Neuronal stem cell (in vitro differentiated cells): ENCODE measurements at regions not wholly inside any gene's neighbourhood (a gene's known extent, or its start where the extent isn't known, plus 50 kb on each side); places are given as distances from the start of the nearest gene placed in this dataset.

ENCODE experiments used
- DNase-seq: peaks from one replicate; pipeline ENCODE4 v3.0.0-alpha.2; 2013; ENCODE audit warnings: low spot score
- H2AFZ ChIP-seq: one replicate; pipeline ENCODE4 v1.6.1; 2013; ENCODE audit warnings: mild to moderate bottlenecking, low read length, inconsistent platforms
- H2AK5ac ChIP-seq: 2 replicates; pipeline ENCODE4 v1.6.1; 2013; ENCODE audit warnings: low read depth, mild to moderate bottlenecking, inconsistent platforms, low read length, moderate library complexity, mixed read lengths
- H2BK120ac ChIP-seq: 2 replicates; pipeline ENCODE4 v1.6.1; 2013; ENCODE audit warnings: low read depth, mild to moderate bottlenecking, inconsistent platforms, low read length, moderate library complexity, mixed read lengths
- H2BK12ac ChIP-seq: one replicate; pipeline ENCODE4 v1.6.1; 2013; ENCODE audit warnings: low read length, inconsistent platforms
- H2BK15ac ChIP-seq: 2 replicates; pipeline ENCODE4 v1.6.1; 2013; ENCODE audit warnings: mild to moderate bottlenecking, low read length, inconsistent platforms, mixed read lengths
- H2BK5ac ChIP-seq: one replicate; pipeline ENCODE4 v1.6.1; 2013; ENCODE audit warnings: inconsistent platforms, mild to moderate bottlenecking, low read length, moderate library complexity
- H3K14ac ChIP-seq: one replicate; pipeline ENCODE4 v1.6.1; 2013; ENCODE audit warnings: low read length, inconsistent platforms
- H3K18ac ChIP-seq: 2 replicates; pipeline ENCODE4 v1.6.1; 2013; ENCODE audit warnings: low read length, inconsistent platforms
- H3K23ac ChIP-seq: 2 replicates; pipeline ENCODE4 v1.6.1; 2013; ENCODE audit warnings: low read depth, mild to moderate bottlenecking, mixed read lengths, low read length, inconsistent platforms; ENCODE audit not compliant: poor library complexity
- H3K27ac ChIP-seq: replicated peaks from 3 replicates; pipeline ENCODE4 v1.5.1; 2013; ENCODE audit warnings: low read length, inconsistent platforms
- H3K27me3 ChIP-seq, 3 experiments: 2 replicates each; pipeline ENCODE4 v1.6.1; 2013; ENCODE audit warnings: low read length in 3 of 3, mild to moderate bottlenecking in 2 of 3, inconsistent platforms in 1 of 3, low read depth in 1 of 3, mixed read lengths in 1 of 3, moderate library complexity in 1 of 3; ENCODE audit not compliant: control insufficient read depth in 3 of 3, insufficient read depth in 3 of 3
- H3K36me3 ChIP-seq, 2 donors: replicated peaks in 1 of 2; 2 replicates each; pipeline ENCODE4 v1.6.1; 2013; ENCODE audit warnings: low read length in 2 of 2; ENCODE audit not compliant: control insufficient read depth in 2 of 2, insufficient read depth in 2 of 2
- H3K4ac ChIP-seq: 2 replicates; pipeline ENCODE4 v1.6.1; 2013; ENCODE audit warnings: inconsistent platforms, mild to moderate bottlenecking, low read length, moderate library complexity
- H3K4me1 ChIP-seq, 2 donors: 1 replicate in 1 of 2; 2 replicates in 1 of 2; pipeline ENCODE4 v1.6.1; 2013; ENCODE audit warnings: low read length in 2 of 2, low read depth in 1 of 2; ENCODE audit not compliant: control insufficient read depth in 2 of 2, insufficient read depth in 1 of 2
- H3K4me2 ChIP-seq: one replicate; pipeline ENCODE4 v1.6.1; 2013; ENCODE audit warnings: mild to moderate bottlenecking, low read length, inconsistent platforms; ENCODE audit not compliant: insufficient read depth, poor library complexity, severe bottlenecking
- H3K4me3 ChIP-seq, 2 donors: 2 replicates each; pipeline ENCODE4 v1.5.1; 2013; ENCODE audit warnings: low read length in 2 of 2, mild to moderate bottlenecking in 2 of 2, inconsistent platforms in 1 of 2, moderate library complexity in 1 of 2
- H3K79me1 ChIP-seq: one replicate; pipeline ENCODE4 v1.6.1; 2013; ENCODE audit warnings: low read depth, mild to moderate bottlenecking, inconsistent platforms, low read length, moderate library complexity
- H3K9ac ChIP-seq: one replicate; pipeline ENCODE4 v1.6.1; 2013; ENCODE audit warnings: mild to moderate bottlenecking, low read depth, low read length, inconsistent platforms; ENCODE audit not compliant: poor library complexity
- H3K9me3 ChIP-seq, 2 donors: replicated peaks in 1 of 2; 2 replicates each; pipeline versions ENCODE3 to v1.6.1; 2013; ENCODE audit warnings: low read length in 2 of 2, mild to moderate bottlenecking in 2 of 2, inconsistent platforms in 1 of 2, low read depth in 1 of 2, mixed read lengths in 1 of 2, moderate library complexity in 1 of 2; ENCODE audit not compliant: control insufficient read depth in 2 of 2, insufficient read depth in 1 of 2
- H4K8ac ChIP-seq: one replicate; pipeline ENCODE4 v1.6.1; 2013; ENCODE audit warnings: low read depth, mild to moderate bottlenecking, inconsistent platforms, low read length, moderate library complexity
- H4K91ac ChIP-seq: one replicate; pipeline ENCODE4 v1.6.1; 2013; ENCODE audit warnings: low read length, low read depth, mild to moderate bottlenecking, inconsistent platforms; ENCODE audit not compliant: poor library complexity
- WGBS, 2 donors: extraction: QIAGEN DNeasy Blood & Tissue Kit; methylation state at CpG; one replicate each; pipeline ENCODE4 v1.1.7; 2013; ENCODE audit warnings: missing lambda C conversion rate in 2 of 2, mixed read lengths in 1 of 2; ENCODE audit not compliant: insufficient read length in 2 of 2, insufficient replicate concordance in 1 of 2; ENCODE audit errors: extremely low coverage in 2 of 2; 5-methylcytosine and 5-hydroxymethylcytosine counted together

- H3K4ac ChIP-seq: no peak overlapping the region
- no peak overlapping the region for H4K91ac ChIP-seq
- no peaks in the 10 kb centered on the region for H3K9me3 ChIP-seq
- no peak overlapping the region for H3K4me2 ChIP-seq
- no CpG with 5 or more reads among the region's 3 CpGs for WGBS, 2 donors
- H3K14ac ChIP-seq: no peak overlapping the region
- no peak overlapping the region for H3K27ac ChIP-seq
- no peaks in the 10 kb centered on the region for H3K27me3 ChIP-seq
- H2AK5ac ChIP-seq: no peak overlapping the region
- no peak overlapping the region for H3K9ac ChIP-seq
- no peak overlapping the region for H3K4me3 ChIP-seq
- H2BK120ac ChIP-seq: no peak overlapping the region
- no peaks in the 10 kb centered on the region for H3K36me3 ChIP-seq
- no peak overlapping the region for H4K8ac ChIP-seq
- no peak overlapping the region for H2BK5ac ChIP-seq
- H3K79me1 ChIP-seq: no peaks in the 10 kb centered on the region
- H3K4me1 ChIP-seq: peaks cover 4 to 6% of the 10 kb centered on the region in 2 donors
- no peak overlapping the region for H3K23ac ChIP-seq
- no peak overlapping the region for H2BK15ac ChIP-seq
- no peak overlapping the region for H2AFZ ChIP-seq
- H2BK12ac ChIP-seq: no peak overlapping the region
- DNase-seq: no peak
- no peak overlapping the region for H3K18ac ChIP-seq
Observed at GRCh38 chr6:140542863-140543262, 1168.4 kb upstream of the CITED2 start.

GRCh38 chr6:140541288-140541687 lies 1166.8 kb upstream of the CITED2 start:
- no peak overlapping the region for H3K27ac ChIP-seq
- H2BK5ac ChIP-seq: no peak overlapping the region
- H3K18ac ChIP-seq: no peak overlapping the region
- H3K36me3 ChIP-seq: no peaks in the 10 kb centered on the region
- DNase-seq: no peak
- no peak overlapping the region for H3K9ac ChIP-seq
- no CpG with 5 or more reads among the region's 7 CpGs for WGBS, 2 donors
- peaks cover 0 to 2% of the 10 kb centered on the region in 2 donors for H3K9me3 ChIP-seq
- H4K91ac ChIP-seq: no peak overlapping the region
- no peaks in the 10 kb centered on the region for H3K27me3 ChIP-seq
- peak overlapping the region; percentile 24 for H2AFZ ChIP-seq
- H2BK12ac ChIP-seq: no peak overlapping the region
- no peaks in the 10 kb centered on the region for H3K79me1 ChIP-seq
- H3K4me3 ChIP-seq: no peak overlapping the region
- no peak overlapping the region for H2AK5ac ChIP-seq
- no peak overlapping the region for H4K8ac ChIP-seq
- no peak overlapping the region for H3K4ac ChIP-seq
- no peak overlapping the region for H2BK15ac ChIP-seq
- H3K4me1 ChIP-seq: peaks cover 7 to 12% of the 10 kb centered on the region in 2 donors
- no peak overlapping the region for H2BK120ac ChIP-seq
- H3K14ac ChIP-seq: no peak overlapping the region
- no peak overlapping the region for H3K4me2 ChIP-seq
- H3K23ac ChIP-seq: no peak overlapping the region

- H3K9ac ChIP-seq: no peak overlapping the region
- no peaks in the 10 kb centered on the region for H3K27me3 ChIP-seq
- no peak overlapping the region for H3K27ac ChIP-seq
- H3K14ac ChIP-seq: no peak overlapping the region
- WGBS, 2 donors: no CpG with 5 or more reads among the region's 1 CpG
- no peak overlapping the region for H2AK5ac ChIP-seq
- no peak overlapping the region for H3K4me3 ChIP-seq
- no peaks in the 10 kb centered on the region for H3K79me1 ChIP-seq
- no peak overlapping the region for H2AFZ ChIP-seq
- no peaks in the 10 kb centered on the region for H3K36me3 ChIP-seq
- no peak overlapping the region for H2BK120ac ChIP-seq
- no peak overlapping the region for H3K18ac ChIP-seq
- H3K4me1 ChIP-seq: peaks cover 7 to 12% of the 10 kb centered on the region in 2 donors
- no peak overlapping the region for H4K8ac ChIP-seq
- no peak for DNase-seq
- no peak overlapping the region for H4K91ac ChIP-seq
- H3K4me2 ChIP-seq: no peak overlapping the region
- H3K23ac ChIP-seq: no peak overlapping the region
- H3K9me3 ChIP-seq: peaks cover 0 to 8% of the 10 kb centered on the region in 2 donors
- no peak overlapping the region for H2BK12ac ChIP-seq
- no peak overlapping the region for H2BK15ac ChIP-seq
- no peak overlapping the region for H3K4ac ChIP-seq
- H2BK5ac ChIP-seq: no peak overlapping the region
Observed at GRCh38 chr6:140540743-140541142, 1166.3 kb upstream of the CITED2 start.

- no peak overlapping the region for H3K23ac ChIP-seq
- H2BK15ac ChIP-seq: no peak overlapping the region
- H3K4ac ChIP-seq: no peak overlapping the region
- no peaks in the 10 kb centered on the region for H3K27me3 ChIP-seq
- peaks cover 0 to 22% of the 10 kb centered on the region in 2 donors for H3K9me3 ChIP-seq
- H4K91ac ChIP-seq: no peak overlapping the region
- H2AK5ac ChIP-seq: no peak overlapping the region
- no peak overlapping the region for H3K18ac ChIP-seq
- H3K14ac ChIP-seq: no peak overlapping the region
- H2BK5ac ChIP-seq: no peak overlapping the region
- H3K27ac ChIP-seq: peak overlapping the region; percentile 10
- no peak overlapping the region for H2AFZ ChIP-seq
- H3K4me2 ChIP-seq: no peak overlapping the region
- no peaks in the 10 kb centered on the region for H3K79me1 ChIP-seq
- H3K36me3 ChIP-seq: no peaks in the 10 kb centered on the region
- no peak overlapping the region for H3K9ac ChIP-seq
- H2BK12ac ChIP-seq: no peak overlapping the region
- no peak overlapping the region for H2BK120ac ChIP-seq
- no peak for DNase-seq
- no peak overlapping the region for H4K8ac ChIP-seq
- H3K4me3 ChIP-seq: no peak overlapping the region
- H3K4me1 ChIP-seq: peaks cover 7 to 12% of the 10 kb centered on the region in 2 donors
Observed at GRCh38 chr6:140538926-140539325, 1164.5 kb upstream of the CITED2 start.
